Activated naive CD4-positive, alpha-beta T cell treated with anti-CD3 and anti-CD28 coated beads, Interleukin-2, amount 10 ng/mL, durations not matched to agents 7 days and 5 days (primary cell): ENCODE measurements at regions not wholly inside any gene's neighbourhood (a gene's known extent, or its start where the extent isn't known, plus 50 kb on each side); places are given as distances from the start of the nearest gene placed in this dataset.

ENCODE experiments used
- CTCF ChIA-PET: fragments of 350-600 bp; sonication (Branson Sonifier 250); formaldehyde crosslinking; loops from one replicate; lab custom pipeline; 2021; ENCODE audit warnings: antibody characterized with exemption; lab: Charles Lee
- DNase-seq: peaks from one replicate; pipeline ENCODE4 v3.0.0-alpha.2; 2020
- H3K27ac Mint-ChIP-seq: one replicate; pipeline ENCODE4 v1.8.0; 2021; ENCODE audit warnings: mild to moderate bottlenecking, moderate library complexity, mixed read lengths
- H3K27me3 Mint-ChIP-seq: one replicate; pipeline ENCODE4 v1.8.0; 2021; ENCODE audit warnings: mild to moderate bottlenecking, mixed read lengths
- H3K36me3 Mint-ChIP-seq: one replicate; pipeline ENCODE4 v1.8.0; 2021; ENCODE audit warnings: mixed read lengths
- H3K4me1 Mint-ChIP-seq: one replicate; pipeline ENCODE4 v1.8.0; 2021; ENCODE audit warnings: mixed read lengths
- H3K4me3 Mint-ChIP-seq: one replicate; pipeline ENCODE4 v1.8.0; 2021; ENCODE audit warnings: mild to moderate bottlenecking, moderate library complexity, mixed read lengths
- H3K9me3 Mint-ChIP-seq: one replicate; pipeline ENCODE4 v1.8.0; 2021; ENCODE audit warnings: mixed read lengths

DNA sequence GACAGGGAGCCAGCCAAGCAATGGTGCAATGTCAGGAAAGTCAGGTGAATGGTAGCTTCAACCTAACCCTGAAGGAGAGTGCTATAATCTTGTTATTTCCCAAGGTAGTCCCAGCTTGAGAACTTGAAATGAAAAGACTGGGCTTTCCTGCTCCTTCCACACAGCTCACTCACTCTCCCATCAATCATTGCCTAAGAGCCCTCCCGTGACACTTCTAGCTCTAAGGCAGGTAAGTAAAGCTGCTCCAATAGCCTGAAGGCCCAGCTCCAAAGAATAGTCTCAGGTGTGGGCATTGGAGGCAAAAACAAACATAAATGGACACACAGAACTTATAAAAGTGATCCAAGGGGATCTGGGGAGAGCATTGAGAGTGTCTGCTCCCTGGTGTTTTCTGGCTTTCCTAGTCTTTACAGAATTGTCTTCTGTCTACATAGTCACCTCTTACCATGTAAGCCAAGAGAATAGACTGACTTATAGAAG lies 63.1 kb upstream of the TBC1D5 start:
- no peak overlapping the region for H3K4me3 Mint-ChIP-seq
- H3K36me3 Mint-ChIP-seq: no peaks in the 10 kb centered on the region
- CTCF ChIA-PET: interaction anchor here (1.4 kb wide), 1 partner anchor 35 kb away, joined by 3 read pairs; no protein-coding TSS in a partner anchor
- no peaks in the 10 kb centered on the region for H3K9me3 Mint-ChIP-seq
- H3K27me3 Mint-ChIP-seq: peaks cover 5% of the 10 kb centered on the region
- H3K27ac Mint-ChIP-seq: no peak overlapping the region
- DNase-seq: no peak
- peaks cover 8% of the 10 kb centered on the region for H3K4me1 Mint-ChIP-seq

DNA sequence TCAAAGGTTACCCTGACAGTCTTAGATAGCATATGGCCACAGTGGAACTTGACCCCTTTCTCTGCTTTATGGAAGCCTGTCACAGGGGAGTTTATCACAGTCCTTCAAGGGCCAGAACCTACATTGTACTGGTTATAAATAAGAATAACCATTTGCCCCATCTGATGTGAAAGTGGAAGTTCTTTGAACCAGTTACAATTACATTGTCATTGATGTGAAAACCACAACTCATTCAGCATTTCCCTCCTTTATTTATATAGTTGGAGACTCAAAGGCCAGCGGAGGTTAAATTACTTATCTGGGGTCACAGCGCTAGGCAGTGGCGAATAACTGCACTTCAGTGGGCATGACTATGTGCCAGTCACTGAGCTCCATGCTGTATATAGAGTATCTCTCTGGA lies 60.5 kb upstream of the TBC1D5 start:
- no peak for DNase-seq
- Mint-ChIP-seq H3K4me1 (peaks cover 8% of the 10 kb centered on the region), H3K27me3 (peaks cover 5% of the 10 kb centered on the region), H3K36me3 (no peaks in the 10 kb centered on the region), H3K4me3 (no peak overlapping the region), H3K27ac (no peak overlapping the region), H3K9me3 (no peaks in the 10 kb centered on the region)
- CTCF ChIA-PET: no interaction called here

DNA sequence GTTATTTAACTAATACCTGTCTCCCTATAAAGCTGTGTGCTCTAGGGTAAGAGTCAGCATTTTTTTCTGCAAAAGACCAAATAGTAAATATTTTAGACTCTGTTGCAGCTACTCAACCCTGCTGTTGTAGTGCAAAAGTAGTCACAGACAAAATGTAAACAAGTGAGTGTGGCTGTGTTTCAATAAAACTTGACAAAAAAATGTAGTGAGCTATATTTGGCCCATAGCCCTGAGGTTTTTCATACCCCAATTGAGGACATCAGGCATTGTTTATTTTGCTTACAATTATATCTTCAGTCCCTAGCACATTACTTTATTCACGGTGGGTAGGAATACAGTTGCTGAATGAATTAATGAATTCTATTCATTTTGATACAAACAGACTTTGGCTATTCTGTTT lies 58.7 kb upstream of the TBC1D5 start:
- H3K27ac Mint-ChIP-seq: no peak overlapping the region
- peaks cover under 1% of the 10 kb centered on the region for H3K4me1 Mint-ChIP-seq
- H3K4me3 Mint-ChIP-seq: no peak overlapping the region
- peaks cover 5% of the 10 kb centered on the region for H3K27me3 Mint-ChIP-seq
- no peak for DNase-seq
- H3K9me3 Mint-ChIP-seq: no peaks in the 10 kb centered on the region
- CTCF ChIA-PET: no interaction called here
- no peaks in the 10 kb centered on the region for H3K36me3 Mint-ChIP-seq

DNA sequence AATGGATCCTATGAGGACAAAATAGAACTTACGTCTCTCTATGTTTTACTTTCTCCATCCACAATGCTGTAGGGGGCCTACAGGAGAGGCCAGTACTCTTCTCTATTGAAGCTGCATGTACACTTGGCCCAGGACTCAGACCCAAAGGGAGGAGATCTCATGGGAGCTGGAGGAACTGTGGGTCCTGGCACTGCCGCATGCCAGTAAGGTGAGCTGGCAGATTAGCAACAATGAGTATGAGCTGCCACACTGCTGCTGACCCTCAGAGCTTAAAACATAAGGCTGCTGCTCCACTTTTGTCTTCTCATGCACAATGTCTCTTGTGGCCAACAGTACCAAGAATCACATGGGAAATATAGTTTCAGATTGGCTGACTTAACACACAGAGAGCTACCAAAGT lies 57.8 kb upstream of the TBC1D5 start:
- peaks cover 5% of the 10 kb centered on the region for H3K27me3 Mint-ChIP-seq
- no peak overlapping the region for H3K4me3 Mint-ChIP-seq
- no peak overlapping the region for H3K27ac Mint-ChIP-seq
- CTCF ChIA-PET: interaction anchor here (0.6 kb wide), 1 partner anchor 1003 kb away, joined by 3 read pairs; no protein-coding TSS in a partner anchor
- H3K9me3 Mint-ChIP-seq: no peaks in the 10 kb centered on the region
- H3K36me3 Mint-ChIP-seq: no peaks in the 10 kb centered on the region
- no peaks in the 10 kb centered on the region for H3K4me1 Mint-ChIP-seq
- DNase-seq: no peak

DNA sequence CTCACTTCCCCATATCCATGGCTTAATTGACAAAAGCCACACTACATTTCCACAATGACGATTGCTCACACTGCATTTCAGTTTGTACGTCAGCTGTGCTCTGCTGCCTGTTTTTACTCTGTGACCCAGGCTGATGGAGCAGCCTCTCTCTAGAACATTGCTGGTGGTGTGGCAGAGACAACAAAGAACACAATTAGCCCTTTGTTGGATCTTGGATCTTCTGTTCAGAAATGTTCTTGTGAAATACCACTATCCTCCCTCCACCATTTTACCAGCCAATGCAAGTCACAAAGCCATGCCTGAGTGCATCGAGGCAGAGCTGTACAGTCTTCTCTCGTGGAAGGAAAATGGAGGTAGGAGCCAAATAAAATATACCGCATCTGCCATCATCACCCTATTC lies 56.9 kb upstream of the TBC1D5 start:
- peaks cover 5% of the 10 kb centered on the region for H3K27me3 Mint-ChIP-seq
- H3K36me3 Mint-ChIP-seq: no peaks in the 10 kb centered on the region
- no peaks in the 10 kb centered on the region for H3K4me1 Mint-ChIP-seq
- no peak overlapping the region for H3K27ac Mint-ChIP-seq
- CTCF ChIA-PET: no interaction called here
- DNase-seq: no peak
- no peak overlapping the region for H3K4me3 Mint-ChIP-seq
- no peaks in the 10 kb centered on the region for H3K9me3 Mint-ChIP-seq

DNA sequence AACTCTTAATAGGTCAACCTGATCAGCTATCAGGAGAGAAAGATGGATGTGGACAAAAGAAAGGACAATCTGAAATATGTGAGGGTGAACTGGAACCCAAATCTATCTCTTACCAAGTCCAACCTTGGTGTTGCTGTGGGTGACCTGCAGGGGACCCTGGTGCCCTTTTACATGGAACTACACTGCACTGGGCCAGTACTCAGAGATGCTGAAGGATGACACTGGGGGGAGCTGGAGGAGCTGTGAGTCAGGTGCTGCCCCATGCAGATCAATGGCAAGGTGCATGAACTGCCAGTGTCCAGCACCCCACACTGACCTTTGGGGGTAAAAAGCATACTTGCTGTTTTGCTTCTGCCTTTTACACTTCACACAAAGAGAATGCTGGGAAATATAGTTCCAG lies 55.6 kb upstream of the TBC1D5 start:
- CTCF ChIA-PET: no interaction called here

GRCh38 chr3:17795711-17796110 lies 53.3 kb upstream of the TBC1D5 start:
- DNase-seq: no peak
- CTCF ChIA-PET: no interaction called here
- no peaks in the 10 kb centered on the region for H3K36me3 Mint-ChIP-seq
- H3K9me3 Mint-ChIP-seq: peaks cover 5% of the 10 kb centered on the region
- no peak overlapping the region for H3K27ac Mint-ChIP-seq
- no peaks in the 10 kb centered on the region for H3K27me3 Mint-ChIP-seq
- no peaks in the 10 kb centered on the region for H3K4me1 Mint-ChIP-seq
- no peak overlapping the region for H3K4me3 Mint-ChIP-seq

More for the DNA sequence above, 55.6 kb upstream of the TBC1D5 start:
- DNase-seq: no peak
- Mint-ChIP-seq H3K27me3 (no peaks in the 10 kb centered on the region), H3K9me3 (no peaks in the 10 kb centered on the region), H3K4me1 (no peaks in the 10 kb centered on the region), H3K27ac (no peak overlapping the region), H3K4me3 (no peak overlapping the region), H3K36me3 (no peaks in the 10 kb centered on the region)

DNA sequence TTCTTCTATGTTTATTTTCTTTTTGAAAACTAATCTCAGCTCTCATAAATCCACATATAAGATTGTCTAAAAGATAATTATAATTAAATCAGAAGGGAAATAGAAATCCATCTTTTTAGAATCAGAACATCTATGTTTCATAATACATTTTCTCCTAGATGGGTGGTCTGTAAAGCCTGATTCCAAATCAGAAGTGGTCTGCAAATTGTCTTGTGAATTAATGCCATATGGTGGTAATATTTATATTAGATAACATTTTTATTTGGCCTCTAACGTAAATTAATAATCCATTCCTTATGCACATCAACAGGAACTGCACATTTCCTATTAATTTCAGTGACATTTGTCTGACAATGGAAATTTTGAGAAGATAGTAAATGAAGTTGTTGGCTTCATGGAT lies 52.8 kb upstream of the TBC1D5 start:
- H3K36me3 Mint-ChIP-seq: no peaks in the 10 kb centered on the region
- no peak for DNase-seq

GRCh38 chr3:17793542-17794195 lies 51.2 kb upstream of the TBC1D5 start:
- H3K4me3 Mint-ChIP-seq: no peak overlapping the region
- no peaks in the 10 kb centered on the region for H3K4me1 Mint-ChIP-seq
- H3K27me3 Mint-ChIP-seq: no peaks in the 10 kb centered on the region
- H3K9me3 Mint-ChIP-seq: peaks cover 7% of the 10 kb centered on the region
- DNase-seq: no peak
- no peaks in the 10 kb centered on the region for H3K36me3 Mint-ChIP-seq
- no peak overlapping the region for H3K27ac Mint-ChIP-seq
- CTCF ChIA-PET: no interaction called here

More for the DNA sequence above, 52.8 kb upstream of the TBC1D5 start:
- H3K9me3 Mint-ChIP-seq: peaks cover 5% of the 10 kb centered on the region
- no peaks in the 10 kb centered on the region for H3K27me3 Mint-ChIP-seq
- no peak overlapping the region for H3K4me3 Mint-ChIP-seq
- CTCF ChIA-PET: no interaction called here
- no peaks in the 10 kb centered on the region for H3K4me1 Mint-ChIP-seq
- no peak overlapping the region for H3K27ac Mint-ChIP-seq
